Sigmoid colon (tissue), 4 donors: ENCODE measurements at regions not wholly inside any gene's neighbourhood (a gene's known extent, or its start where the extent isn't known, plus 50 kb on each side); places are given as distances from the start of the nearest gene placed in this dataset.

Experiments
- POLR2A ChIP-seq, 2 donors: fragments of 450-650 bp; IDR thresholded peaks; one replicate each; pipeline ENCODE4 v1.6.1; 2016; ENCODE audit warnings: antibody characterized with exemption in 2 of 2, mild to moderate bottlenecking in 2 of 2, moderate library complexity in 2 of 2
- POLR2AphosphoS5 ChIP-seq, 4 donors: sonication (generic); formaldehyde crosslinking; IDR thresholded peaks; one replicate each; pipeline ENCODE4 v1.6.1; 2017; ENCODE audit warnings: antibody characterized with exemption in 4 of 4

DNA sequence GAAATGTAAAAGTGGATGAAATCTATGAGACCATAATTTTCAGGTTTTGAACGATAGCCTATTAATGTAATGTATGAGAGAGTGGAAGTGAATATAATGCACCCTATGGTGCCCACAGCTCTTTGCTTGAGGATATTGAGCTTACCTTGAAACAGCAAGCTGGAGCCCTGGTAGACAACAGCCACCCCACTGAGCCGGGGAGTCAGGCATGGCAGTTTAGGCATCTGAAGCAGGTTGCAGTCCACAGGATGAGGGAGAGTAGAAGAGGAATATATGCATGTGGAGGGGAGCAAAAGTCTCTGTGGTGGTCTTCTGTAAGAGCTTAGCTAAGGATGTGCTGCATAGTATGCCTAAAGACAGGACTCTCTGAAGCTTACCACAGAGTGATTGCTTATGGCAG lies 817.3 kb downstream of the DNAJB9 start:
- TF ChIP-seq POLR2AphosphoS5 (IDR thresholded peaks at IDR 0.05) = no peak
- no peak for TF ChIP-seq POLR2A (IDR thresholded peaks at IDR 0.05)
